NCI-H187 (cell line): ENCODE measurements at regions not wholly inside any gene's neighbourhood (a gene's known extent, or its start where the extent isn't known, plus 50 kb on each side); places are given as distances from the start of the nearest gene placed in this dataset.

Source experiments
- DNase-seq, 2 experiments: peaks; one replicate each; lab custom pipeline; 2025; lab: John Stamatoyannopoulos, UW

GRCh38 chr3:164572436-164572835 lies 505.9 kb downstream of the SI start:
- DNase-seq: no peak

GRCh38 chr3:164550857-164551256 lies 527.4 kb downstream of the SI start:
- DNase-seq: no peak

DNA sequence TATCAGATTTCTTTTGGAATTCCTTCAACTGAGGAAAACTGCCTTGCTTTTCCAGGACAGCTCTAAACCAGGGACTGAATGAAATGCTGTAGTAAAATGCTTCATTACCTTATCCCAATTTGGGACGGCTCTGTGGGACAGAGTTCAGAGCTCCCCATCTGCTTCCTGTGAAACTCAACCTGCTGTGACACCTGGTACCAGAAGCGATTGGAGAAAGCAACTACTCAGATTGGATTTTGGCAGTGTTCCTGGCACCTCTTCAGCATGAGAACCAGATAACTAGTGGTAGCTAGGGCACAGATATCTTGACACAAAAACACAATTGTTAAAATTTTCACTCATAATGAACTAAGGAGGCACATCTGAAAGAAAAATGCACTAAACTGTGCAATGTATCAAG lies 539.1 kb downstream of the SI start:
- DNase-seq: no peak

GRCh38 chr3:164537485-164537884 lies 540.8 kb downstream of the SI start:
- no peak for DNase-seq

DNA sequence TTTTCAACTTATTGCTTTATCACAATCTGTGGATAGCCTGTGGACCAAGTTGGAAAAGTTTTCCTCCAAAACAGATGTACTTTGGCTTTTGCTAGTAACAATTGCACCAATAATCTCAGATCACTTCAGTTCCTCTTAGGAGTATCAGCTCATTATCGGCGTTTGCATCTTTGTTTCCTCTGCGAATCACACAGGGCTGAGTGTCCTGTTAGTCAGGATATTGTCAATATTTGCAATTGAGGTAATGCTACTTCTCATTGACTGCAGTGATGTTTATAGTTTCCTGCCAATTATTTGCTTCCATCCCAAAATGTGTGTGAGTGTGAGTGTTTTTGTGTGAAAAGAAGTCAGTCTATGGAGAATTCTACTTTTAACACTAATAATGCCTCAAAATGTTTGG lies 545.0 kb downstream of the SI start:
- DNase-seq: no peak

DNA sequence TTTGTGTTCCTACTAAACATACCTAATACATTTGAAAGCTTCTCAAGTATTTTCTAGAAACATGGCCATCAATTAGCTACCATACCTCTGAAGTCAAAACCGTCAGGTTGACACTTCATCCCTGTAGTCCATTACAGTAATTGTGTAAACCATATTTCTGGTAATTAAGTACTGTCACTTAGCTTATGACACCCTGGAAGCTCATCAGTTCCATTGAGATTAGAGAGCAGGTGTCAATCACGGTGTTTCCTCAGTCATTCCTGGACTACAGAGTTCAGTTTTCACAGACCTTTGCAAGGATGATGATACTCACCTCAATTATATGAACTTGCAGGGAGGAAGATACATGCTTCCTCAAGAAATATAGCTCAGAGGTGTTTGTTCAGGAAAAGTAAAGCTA lies 552.0 kb downstream of the SI start:
- DNase-seq: no peak

GRCh38 chr3:164524201-164524600 lies 554.1 kb downstream of the SI start:
- DNase-seq: no peak

DNA sequence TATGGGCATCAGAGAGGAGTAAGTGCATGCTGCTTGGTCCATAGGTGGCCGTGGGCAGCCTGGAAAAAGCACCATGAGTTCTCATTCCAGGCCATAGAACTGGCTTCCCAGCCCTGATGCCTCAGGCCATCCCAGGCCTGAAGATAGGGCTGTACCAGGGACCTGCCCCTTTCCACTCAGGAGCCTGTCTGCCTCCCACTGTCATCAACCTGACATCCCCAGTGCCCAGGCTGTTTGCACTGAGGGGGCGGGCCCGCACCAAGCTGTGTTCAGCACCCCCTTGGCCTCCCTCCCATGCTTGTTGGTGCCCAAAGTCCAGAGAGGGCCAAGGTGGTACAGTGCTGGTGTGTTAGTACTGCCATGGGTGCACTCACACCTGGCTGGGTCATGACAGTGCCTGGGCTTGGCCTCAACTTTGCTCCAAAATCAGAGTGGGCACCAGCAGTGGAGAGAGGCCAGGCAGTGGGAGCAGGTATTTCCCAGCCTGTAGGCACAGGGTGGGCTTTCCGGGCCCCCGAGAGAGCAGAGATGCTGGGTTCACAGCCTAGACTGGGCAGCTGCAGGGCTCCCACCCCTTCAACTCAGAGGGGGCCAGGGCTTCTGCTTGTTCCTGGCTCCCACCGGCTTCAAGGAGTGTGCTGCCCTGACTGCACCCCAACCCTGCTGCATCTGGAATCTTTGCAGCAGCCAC lies 556.1 kb downstream of the SI start:
- DNase-seq: no peak

- DNase-seq: no peak
Measured at GRCh38 chr3:164521644-164522043, 556.7 kb downstream of the SI start.

DNA sequence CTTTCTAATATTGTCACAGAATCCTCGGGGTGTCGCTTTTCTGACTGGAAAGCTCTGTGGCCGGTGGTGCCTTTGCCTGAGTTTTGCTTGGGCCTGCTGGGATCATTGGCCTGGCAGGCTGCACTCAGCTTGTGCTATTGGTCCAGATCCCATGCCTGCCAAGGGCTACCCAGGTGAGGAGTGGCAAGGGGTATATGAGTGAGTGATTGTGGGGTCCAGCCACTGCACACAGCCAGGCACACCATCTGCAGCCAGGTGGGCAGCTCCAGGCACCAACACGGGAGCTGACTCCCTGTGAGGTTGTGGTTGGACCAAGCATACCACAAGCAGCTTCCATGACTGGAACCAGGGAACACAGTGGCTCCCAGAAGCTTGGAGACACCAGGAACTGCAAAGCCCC lies 557.2 kb downstream of the SI start:
- DNase-seq: no peak

DNA sequence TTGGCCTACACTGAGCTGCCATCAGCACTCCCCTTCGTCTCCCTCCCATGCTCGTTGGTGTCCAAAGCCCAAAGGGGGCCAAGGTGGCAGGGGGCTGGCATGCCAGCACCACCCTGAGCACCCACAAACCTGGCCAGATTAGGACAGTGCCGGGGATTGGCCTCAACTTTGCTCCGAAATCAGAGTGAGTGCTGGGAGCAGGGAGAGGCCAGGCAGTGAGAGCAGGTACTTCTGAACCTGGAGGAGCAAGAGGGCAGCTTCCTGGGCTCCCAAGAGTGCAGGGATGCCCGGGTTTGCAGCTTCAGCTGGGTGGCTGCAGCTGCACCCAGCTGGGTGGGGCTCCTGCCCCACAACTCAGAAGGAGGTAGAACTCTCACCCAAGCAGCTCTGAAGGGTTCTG lies 563.0 kb downstream of the SI start:
- DNase-seq: no peak

GRCh38 chr3:164514576-164514975 lies 563.7 kb downstream of the SI start:
- DNase-seq: no peak

GRCh38 chr3:164507886-164508285 lies 570.4 kb downstream of the SI start:
- no peak for DNase-seq

GRCh38 chr3:164498917-164499316 lies 579.4 kb downstream of the SI start:
- no peak for DNase-seq

- no peak for DNase-seq
Measured at GRCh38 chr3:164488893-164489292, 589.4 kb downstream of the SI start.

GRCh38 chr3:164486150-164486549 lies 592.1 kb downstream of the SI start:
- no peak for DNase-seq

DNA sequence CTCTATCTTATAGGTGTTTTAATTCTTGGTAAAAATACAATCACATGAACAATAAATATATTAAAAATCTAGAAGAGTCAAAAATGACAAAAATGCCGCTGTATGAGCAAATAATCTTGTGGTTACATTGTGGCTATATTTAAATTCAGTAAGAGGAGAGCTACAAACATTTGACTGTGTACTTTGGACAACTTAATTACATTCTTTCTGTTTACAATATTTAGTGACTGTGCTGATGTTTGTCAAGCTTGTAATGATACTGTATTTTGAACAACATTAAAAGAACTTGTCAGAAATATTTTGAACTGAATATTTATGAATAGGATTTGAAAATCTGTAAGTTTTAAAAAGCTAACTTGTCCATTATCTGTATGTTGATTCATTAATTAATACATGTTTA lies 598.3 kb downstream of the SI start:
- no peak for DNase-seq

GRCh38 chr3:164479406-164479805 lies 598.9 kb downstream of the SI start:
- DNase-seq: no peak

GRCh38 chr3:164478323-164478722 lies 600.0 kb downstream of the SI start:
- DNase-seq: no peak

GRCh38 chr3:164477403-164477802 lies 600.9 kb downstream of the SI start:
- no peak for DNase-seq

DNA sequence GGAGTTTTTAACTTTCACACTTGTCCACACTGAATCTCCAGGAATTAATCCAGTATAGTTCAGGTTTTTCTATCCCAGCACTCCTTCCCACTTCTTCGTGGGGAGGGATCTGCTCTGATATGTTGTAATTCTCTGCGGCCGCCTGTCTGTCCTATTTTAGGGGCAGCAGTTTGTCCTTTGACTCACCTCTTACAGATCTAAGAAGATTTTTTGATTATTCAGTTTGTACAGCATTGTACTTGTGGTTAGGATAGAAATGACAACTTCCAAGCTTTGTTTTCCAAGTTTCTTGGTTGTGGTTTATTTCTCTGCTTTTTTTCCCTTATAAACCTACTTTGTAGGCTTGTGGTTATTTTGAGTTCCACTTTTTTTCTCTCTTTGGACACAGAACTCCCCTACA lies 601.7 kb downstream of the SI start:
- DNase-seq: no peak

DNA sequence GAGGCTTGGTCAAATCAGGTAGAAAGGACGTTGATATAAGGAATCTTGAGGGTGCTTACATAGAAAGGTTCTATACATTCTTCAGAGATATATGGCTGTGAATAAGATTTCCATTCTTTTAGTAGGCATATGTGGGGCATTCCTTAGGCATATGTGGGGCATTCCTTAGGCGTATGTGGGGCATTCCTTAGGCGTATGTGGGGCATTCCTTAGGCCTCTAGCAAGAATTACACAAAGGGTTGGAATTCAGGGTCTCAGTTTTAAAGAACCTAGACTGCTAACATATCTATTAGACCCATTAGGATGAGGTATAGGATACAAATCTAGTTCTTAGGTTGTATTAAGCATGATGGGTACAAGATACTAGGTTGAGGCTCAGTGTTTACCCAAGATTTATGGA lies 607.8 kb downstream of the SI start:
- DNase-seq: no peak

- no peak for DNase-seq
Measured at GRCh38 chr3:164468055-164468454, 610.2 kb downstream of the SI start.

- DNase-seq: no peak
Measured at GRCh38 chr3:164467007-164467406, 611.3 kb downstream of the SI start.

DNA sequence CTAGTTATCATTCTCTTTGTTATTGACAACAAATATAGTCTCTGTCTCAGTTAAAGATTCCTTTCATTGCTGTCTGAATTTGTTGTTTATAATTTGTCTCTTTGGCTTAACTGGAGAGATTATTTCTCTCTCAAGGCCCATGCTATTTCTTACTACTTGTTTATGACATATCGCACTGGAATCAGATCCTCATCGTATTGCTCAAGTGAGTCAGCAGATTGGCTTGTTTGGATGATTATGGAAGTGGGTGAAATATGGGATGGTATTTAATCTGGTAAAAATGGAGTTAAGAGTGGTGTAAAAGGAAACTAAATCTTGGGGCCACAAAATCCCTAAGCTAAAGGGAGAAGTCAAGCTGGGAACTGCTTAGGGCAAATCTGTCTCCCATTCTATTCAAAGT lies 613.1 kb downstream of the SI start:
- no peak for DNase-seq
